ENCODE measurements at regions not wholly inside any gene's neighbourhood (a gene's known extent, or its start where the extent isn't known, plus 50 kb on each side); places are given as distances from the start of the nearest gene placed in this dataset.

DNA sequence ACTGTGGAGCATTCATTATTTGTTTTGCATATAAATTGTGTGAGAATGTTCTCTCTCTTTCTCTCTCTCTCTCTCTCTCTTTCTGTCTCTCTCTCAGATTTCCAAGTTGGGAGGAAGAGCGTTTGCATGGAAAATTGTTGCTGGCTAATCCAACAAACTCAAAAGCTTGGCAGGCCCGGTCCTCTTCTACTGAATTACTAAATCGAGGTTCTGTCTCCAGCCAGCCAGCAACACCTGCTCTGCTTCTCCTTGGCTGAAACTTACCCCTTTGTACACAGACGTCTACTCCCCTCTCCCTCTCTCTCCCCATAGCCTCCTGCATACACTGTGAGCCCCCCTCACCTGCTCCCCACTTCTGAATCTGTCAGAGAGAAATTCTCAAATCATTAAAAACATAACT is 996.4 kb upstream of the AUTS2 start:
- TF ChIP-seq POLR2A (IDR thresholded peaks at IDR 0.05; ENCODE audit: low read depth) (no peak), POLR2AphosphoS5 (IDR thresholded peaks at IDR 0.05) (no peak), CTCF (IDR thresholded peaks at IDR 0.05) (no peak)

Data from esophagus muscularis mucosa (tissue), 3 donors.